BLaER1 (cell line): ENCODE measurements at regions not wholly inside any gene's neighbourhood (a gene's known extent, or its start where the extent isn't known, plus 50 kb on each side); places are given as distances from the start of the nearest gene placed in this dataset.
"Not testable (repeated sequence)": the region's sequence is repeated elsewhere in the genome, so short reads cannot be mapped to it uniquely, and the experiment has no call there.

ENCODE experiments used
- H3K27ac ChIP-seq: shearing (Covaris generic); formaldehyde crosslinking; 2 replicates; pipeline ENCODE4 v1.8.1; 2022
- H3K27me3 ChIP-seq: shearing (Covaris generic); formaldehyde crosslinking; 2 replicates; pipeline ENCODE4 v1.8.1; 2022
- H3K36me3 ChIP-seq: shearing (Covaris generic); formaldehyde crosslinking; 2 replicates; pipeline ENCODE4 v1.8.1; 2022
- H3K4me1 ChIP-seq: shearing (Covaris generic); formaldehyde crosslinking; 2 replicates; pipeline ENCODE4 v1.8.1; 2022
- H3K4me2 ChIP-seq: shearing (Covaris generic); formaldehyde crosslinking; 2 replicates; pipeline ENCODE4 v1.8.1; 2022
- H3K4me3 ChIP-seq: shearing (Covaris generic); formaldehyde crosslinking; 2 replicates; pipeline ENCODE4 v1.8.1; 2022
- H3K9ac ChIP-seq: shearing (Covaris generic); formaldehyde crosslinking; 2 replicates; pipeline ENCODE4 v1.8.1; 2022
- H3K9me3 ChIP-seq: shearing (Covaris generic); formaldehyde crosslinking; 2 replicates; pipeline ENCODE4 v1.8.1; 2022
- H4K20me1 ChIP-seq: shearing (Covaris generic); formaldehyde crosslinking; 2 replicates; pipeline ENCODE4 v1.8.1; 2022
- Cebpa-rat ChIP-seq: shearing (Covaris generic); IDR thresholded peaks from 2 replicates; pipeline ENCODE4 v1.8.1; 2022

- no peak overlapping the region for H3K9ac ChIP-seq
- H3K36me3 ChIP-seq = no peaks in the 10 kb centered on the region
- no peaks in the 10 kb centered on the region for H3K9me3 ChIP-seq
- H3K4me1 ChIP-seq = peaks cover 49% of the 10 kb centered on the region
- no peaks in the 10 kb centered on the region for H3K27me3 ChIP-seq
- H3K4me2 ChIP-seq = peak overlapping the region; percentile 49; the same call in 1 of the 2 replicates
- H3K27ac ChIP-seq = peak overlapping the region; percentile 22; the same call in 1 of the 2 replicates
- H3K4me3 ChIP-seq = no peak overlapping the region
- no peak for TF ChIP-seq Cebpa-rat
- H4K20me1 ChIP-seq = no peaks in the 10 kb centered on the region
Measured at GRCh38 chr14:105700622-105701288, 174.4 kb downstream of the TMEM121 start.

- peak overlapping the region; percentile 0; the same call in 1 of the 2 replicates for H3K4me2 ChIP-seq
- TF ChIP-seq Cebpa-rat = no peak
- H3K9me3 ChIP-seq = no peaks in the 10 kb centered on the region
- H3K27ac ChIP-seq = 0 out of 2 replicates have a peak overlapping the region, but pooled peaks have one; percentile 15
- no peaks in the 10 kb centered on the region for H3K36me3 ChIP-seq
- H3K27me3 ChIP-seq = no peaks in the 10 kb centered on the region
- H3K4me1 ChIP-seq = peaks cover 57% of the 10 kb centered on the region
- H4K20me1 ChIP-seq = no peaks in the 10 kb centered on the region
- no peak overlapping the region for H3K4me3 ChIP-seq
- H3K9ac ChIP-seq = no peak overlapping the region
Measured at GRCh38 chr14:105701456-105702274, 175.3 kb downstream of the TMEM121 start.

- Histone ChIP-seq H3K9ac (no peak overlapping the region), H3K27me3 (no peaks in the 10 kb centered on the region), H3K9me3 (no peaks in the 10 kb centered on the region), H3K4me3 (no peak overlapping the region), H3K4me1 (peaks cover 52% of the 10 kb centered on the region), H3K4me2 (no peak overlapping the region), H3K27ac (no peak overlapping the region), H4K20me1 (no peaks in the 10 kb centered on the region), H3K36me3 (no peaks in the 10 kb centered on the region)
- TF ChIP-seq Cebpa-rat = no peak
Measured at GRCh38 chr14:105702275-105702817, 176.0 kb downstream of the TMEM121 start.

- H3K4me3 ChIP-seq, H3K36me3 ChIP-seq, H3K27me3 ChIP-seq: not testable (repeated sequence)
Measured at GRCh38 chr14:105703044-105703665, 176.8 kb downstream of the TMEM121 start.

GRCh38 chr14:105704091-105704490 is 177.7 kb downstream of the TMEM121 start:
- not testable (repeated sequence) for H4K20me1 ChIP-seq, H3K9me3 ChIP-seq, H3K27me3 ChIP-seq, H3K27ac ChIP-seq, H3K36me3 ChIP-seq, H3K9ac ChIP-seq, H3K4me3 ChIP-seq, H3K4me2 ChIP-seq
- H3K4me1 ChIP-seq = peaks cover 38% of the 10 kb centered on the region

More at GRCh38 chr14:105703044-105703665, 176.8 kb downstream of the TMEM121 start:
- H3K27ac ChIP-seq, H3K4me2 ChIP-seq, H3K9ac ChIP-seq, H3K9me3 ChIP-seq, H4K20me1 ChIP-seq: not testable (repeated sequence)
- peaks cover 43% of the 10 kb centered on the region for H3K4me1 ChIP-seq

GRCh38 chr14:105704492-105704891 is 178.1 kb downstream of the TMEM121 start:
- H3K36me3 ChIP-seq, H4K20me1 ChIP-seq, H3K4me2 ChIP-seq, H3K4me3 ChIP-seq, H3K27ac ChIP-seq, H3K9me3 ChIP-seq, H3K9ac ChIP-seq, H3K27me3 ChIP-seq: not testable (repeated sequence)
- peaks cover 37% of the 10 kb centered on the region for H3K4me1 ChIP-seq

- H3K4me3 ChIP-seq, H3K9ac ChIP-seq, H3K4me2 ChIP-seq, H3K36me3 ChIP-seq, H3K27ac ChIP-seq, H3K9me3 ChIP-seq, H3K27me3 ChIP-seq, H4K20me1 ChIP-seq: not testable (repeated sequence)
- peaks cover 27% of the 10 kb centered on the region for H3K4me1 ChIP-seq
Measured at GRCh38 chr14:105705512-105705861, 179.1 kb downstream of the TMEM121 start.

GRCh38 chr14:105705862-105706700 is 179.7 kb downstream of the TMEM121 start:
- H4K20me1 ChIP-seq, H3K27me3 ChIP-seq, H3K9me3 ChIP-seq, H3K36me3 ChIP-seq, H3K4me3 ChIP-seq: not testable (repeated sequence)
- H3K4me2 ChIP-seq = peak overlapping the region; percentile 61
- peaks cover 21% of the 10 kb centered on the region for H3K4me1 ChIP-seq
- 0 out of 2 replicates have a peak overlapping the region, but pooled peaks have one; percentile 19 for H3K9ac ChIP-seq
- H3K27ac ChIP-seq = peak overlapping the region; percentile 64; the same call in 1 of the 2 replicates

GRCh38 chr14:105706701-105707019 is 180.3 kb downstream of the TMEM121 start:
- Histone ChIP-seq H3K4me2 (peak overlapping the region; percentile 61), H3K4me1 (peaks cover 15% of the 10 kb centered on the region)
- H3K4me3 ChIP-seq, H3K36me3 ChIP-seq, H3K9me3 ChIP-seq, H4K20me1 ChIP-seq, H3K9ac ChIP-seq, H3K27me3 ChIP-seq, H3K27ac ChIP-seq: not testable (repeated sequence)

GRCh38 chr14:105707099-105707498 is 180.7 kb downstream of the TMEM121 start:
- H3K9ac ChIP-seq, H3K4me3 ChIP-seq, H3K4me2 ChIP-seq, H3K9me3 ChIP-seq, H3K27ac ChIP-seq, H3K27me3 ChIP-seq, H3K36me3 ChIP-seq, H4K20me1 ChIP-seq: not testable (repeated sequence)
- peaks cover 13% of the 10 kb centered on the region for H3K4me1 ChIP-seq

- peaks cover 18% of the 10 kb centered on the region for H3K4me1 ChIP-seq
- not testable (repeated sequence) for H3K9ac ChIP-seq, H3K27me3 ChIP-seq, H3K27ac ChIP-seq, H3K4me2 ChIP-seq, H4K20me1 ChIP-seq, H3K9me3 ChIP-seq, H3K4me3 ChIP-seq, H3K36me3 ChIP-seq
Measured at GRCh38 chr14:105707723-105708151, 181.4 kb downstream of the TMEM121 start.

GRCh38 chr14:105708251-105709134 is 182.1 kb downstream of the TMEM121 start:
- H3K4me2 ChIP-seq, H3K9me3 ChIP-seq, H3K27me3 ChIP-seq: not testable (repeated sequence)

More at GRCh38 chr14:105708251-105709134, 182.1 kb downstream of the TMEM121 start:
- not testable (repeated sequence) for H3K36me3 ChIP-seq, H4K20me1 ChIP-seq, H3K9ac ChIP-seq, H3K4me3 ChIP-seq, H3K27ac ChIP-seq
- H3K4me1 ChIP-seq = peaks cover 20% of the 10 kb centered on the region
